ENCODE measurements at regions not wholly inside any gene's neighbourhood (a gene's known extent, or its start where the extent isn't known, plus 50 kb on each side); places are given as distances from the start of the nearest gene placed in this dataset.

DNA sequence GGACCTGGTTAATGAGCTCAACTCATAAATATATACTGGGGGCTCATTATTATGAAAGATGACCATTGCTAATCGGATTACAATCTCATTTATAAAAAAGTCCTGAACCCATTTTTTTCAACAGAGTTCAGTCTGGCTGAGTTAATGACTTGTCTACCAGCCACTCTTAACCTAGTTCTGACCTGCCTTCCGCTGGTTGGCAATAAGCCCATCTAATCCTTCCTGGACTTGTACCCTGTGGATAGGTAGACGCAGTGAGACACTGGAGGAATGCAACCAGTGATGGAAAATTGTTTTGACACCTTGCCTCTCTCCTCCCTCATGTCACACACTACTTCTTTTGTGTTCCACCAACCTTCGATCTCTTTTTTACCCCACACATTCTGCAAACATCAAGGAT lies 279.9 kb downstream of the FOXO1 start:
- TF ChIP-seq, protein P1, sequence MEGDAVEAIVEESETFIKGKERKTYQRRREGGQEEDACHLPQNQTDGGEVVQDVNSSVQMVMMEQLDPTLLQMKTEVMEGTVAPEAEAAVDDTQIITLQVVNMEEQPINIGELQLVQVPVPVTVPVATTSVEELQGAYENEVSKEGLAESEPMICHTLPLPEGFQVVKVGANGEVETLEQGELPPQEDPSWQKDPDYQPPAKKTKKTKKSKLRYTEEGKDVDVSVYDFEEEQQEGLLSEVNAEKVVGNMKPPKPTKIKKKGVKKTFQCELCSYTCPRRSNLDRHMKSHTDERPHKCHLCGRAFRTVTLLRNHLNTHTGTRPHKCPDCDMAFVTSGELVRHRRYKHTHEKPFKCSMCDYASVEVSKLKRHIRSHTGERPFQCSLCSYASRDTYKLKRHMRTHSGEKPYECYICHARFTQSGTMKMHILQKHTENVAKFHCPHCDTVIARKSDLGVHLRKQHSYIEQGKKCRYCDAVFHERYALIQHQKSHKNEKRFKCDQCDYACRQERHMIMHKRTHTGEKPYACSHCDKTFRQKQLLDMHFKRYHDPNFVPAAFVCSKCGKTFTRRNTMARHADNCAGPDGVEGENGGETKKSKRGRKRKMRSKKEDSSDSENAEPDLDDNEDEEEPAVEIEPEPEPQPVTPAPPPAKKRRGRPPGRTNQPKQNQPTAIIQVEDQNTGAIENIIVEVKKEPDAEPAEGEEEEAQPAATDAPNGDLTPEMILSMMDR (IDR thresholded peaks at IDR 0.05): no peak
- no peak for TF ChIP-seq POLR2A (IDR thresholded peaks at IDR 0.05)
